ENCODE measurements at regions not wholly inside any gene's neighbourhood (a gene's known extent, or its start where the extent isn't known, plus 50 kb on each side); places are given as distances from the start of the nearest gene placed in this dataset.

- DNase-seq (ENCODE audit: low spot score) = no peak
- H3K27me3 ChIP-seq (replicated peaks; ENCODE audit: insufficient read depth) = no peaks in the 10 kb centered on the region
- H3K36me3 ChIP-seq = no peaks in the 10 kb centered on the region
- no peak overlapping the region for H3K4me3 ChIP-seq
- no peaks in the 10 kb centered on the region for H3K4me1 ChIP-seq (ENCODE audit: control insufficient read depth in 1 of 2, low read depth in 2 of 2)
- no peak for ATAC-seq (ENCODE audit: insufficient number of reproducible peaks, low FRiP score, low read depth)
- no peaks in the 10 kb centered on the region for H3K9me3 ChIP-seq
- no peak overlapping the region for H3K27ac ChIP-seq
- TF ChIP-seq CTCF (IDR thresholded peaks at IDR 0.05) = no peak
Measured at GRCh38 chr15:93897377-93897776, 334.0 kb upstream of the MCTP2 start.

GRCh38 chr15:93895976-93896770 is 335.2 kb upstream of the MCTP2 start:
- DNase-seq (ENCODE audit: low spot score) = no peak
- H3K27ac ChIP-seq = no peak overlapping the region
- H3K9me3 ChIP-seq = no peaks in the 10 kb centered on the region
- no peak for TF ChIP-seq CTCF (IDR thresholded peaks at IDR 0.05)
- H3K36me3 ChIP-seq = no peaks in the 10 kb centered on the region
- no peak for ATAC-seq (ENCODE audit: insufficient number of reproducible peaks, low FRiP score, low read depth)
- H3K4me1 ChIP-seq (ENCODE audit: control insufficient read depth in 1 of 2, low read depth in 2 of 2) = no peaks in the 10 kb centered on the region
- H3K27me3 ChIP-seq (replicated peaks; ENCODE audit: insufficient read depth) = no peaks in the 10 kb centered on the region
- H3K4me3 ChIP-seq = no peak overlapping the region

- ATAC-seq (ENCODE audit: insufficient number of reproducible peaks, low FRiP score, low read depth) = no peak
- Histone ChIP-seq H3K27ac (no peak overlapping the region), H3K4me3 (no peak overlapping the region), H3K4me1 (ENCODE audit: control insufficient read depth in 1 of 2, low read depth in 2 of 2) (no peaks in the 10 kb centered on the region), H3K27me3 (replicated peaks; ENCODE audit: insufficient read depth) (no peaks in the 10 kb centered on the region), H3K36me3 (no peaks in the 10 kb centered on the region), H3K9me3 (no peaks in the 10 kb centered on the region)
- DNase-seq (ENCODE audit: low spot score) = no peak
- no peak for TF ChIP-seq CTCF (IDR thresholded peaks at IDR 0.05)
Measured at GRCh38 chr15:93894438-93895036, 336.8 kb upstream of the MCTP2 start.

GRCh38 chr15:93887151-93887550 is 344.2 kb upstream of the MCTP2 start:
- no peaks in the 10 kb centered on the region for H3K9me3 ChIP-seq
- H3K27me3 ChIP-seq (replicated peaks; ENCODE audit: insufficient read depth) = no peaks in the 10 kb centered on the region
- DNase-seq (ENCODE audit: low spot score) = no peak
- TF ChIP-seq CTCF (IDR thresholded peaks at IDR 0.05) = no peak
- H3K4me1 ChIP-seq (ENCODE audit: control insufficient read depth in 1 of 2, low read depth in 2 of 2) = peaks cover 7 to 9% of the 10 kb centered on the region in 2 donors
- H3K27ac ChIP-seq = no peak overlapping the region
- no peak overlapping the region for H3K4me3 ChIP-seq
- no peak for ATAC-seq (ENCODE audit: insufficient number of reproducible peaks, low FRiP score, low read depth)
- no peaks in the 10 kb centered on the region for H3K36me3 ChIP-seq

GRCh38 chr15:93882779-93883178 is 348.6 kb upstream of the MCTP2 start:
- Histone ChIP-seq H3K27ac (no peak overlapping the region), H3K4me1 (ENCODE audit: control insufficient read depth in 1 of 2, low read depth in 2 of 2) (peaks cover 7 to 14% of the 10 kb centered on the region in 2 donors), H3K27me3 (replicated peaks; ENCODE audit: insufficient read depth) (no peaks in the 10 kb centered on the region), H3K4me3 (no peak overlapping the region), H3K9me3 (no peaks in the 10 kb centered on the region), H3K36me3 (no peaks in the 10 kb centered on the region)
- no peak for TF ChIP-seq CTCF (IDR thresholded peaks at IDR 0.05)
- DNase-seq (ENCODE audit: low spot score) = no peak
- no peak for ATAC-seq (ENCODE audit: insufficient number of reproducible peaks, low FRiP score, low read depth)
